GM12878 (cell line): ENCODE measurements at regions not wholly inside any gene's neighbourhood (a gene's known extent, or its start where the extent isn't known, plus 50 kb on each side); places are given as distances from the start of the nearest gene placed in this dataset.

Experiments
- ATAC-seq: fragments of 200-7000 bp; cut with Tn5 transposase; 3 replicates; pipeline ENCODE4 v1.9.1; 2020; ENCODE audit warnings: mild to moderate bottlenecking, moderate library complexity
- BruUV-seq: library from RNA; stranded (reverse); fragments of 400-500 nt; replicated peaks from 2 replicates; lab custom pipeline; 2021; lab: Mats Ljungman, UMichigan
- CTCF ChIA-PET: fragments of 300-600 bp; sonication (Branson Sonifier 250); formaldehyde crosslinking; extraction: SDS; loops from one replicate; lab custom pipeline; 2021; ENCODE audit warnings: inconsistent platforms; lab: Yijun Ruan, JAX
- POLR2A ChIA-PET: fragments of 350-600 bp; formaldehyde crosslinking; extraction: SDS; loops from one replicate; lab custom pipeline; 2021; ENCODE audit warnings: inconsistent platforms; lab: Charles Lee
- RAD21 ChIA-PET: fragments of 300-600 bp; sonication (Branson Sonifier 250); formaldehyde crosslinking; loops from one replicate; lab custom pipeline; 2023; ENCODE audit warnings: antibody characterized with exemption; ENCODE audit not compliant: unreplicated experiment; lab: Charles Lee
- SMC1A ChIA-PET: fragments of 300-600 bp; sonication (Branson Sonifier 250); formaldehyde crosslinking; loops from one replicate; lab custom pipeline; 2023; ENCODE audit not compliant: unreplicated experiment, uncharacterized antibody; lab: Charles Lee
- DNase-seq: peaks from one replicate; pipeline ENCODE4 v3.0.0-alpha.2; 2011; ENCODE audit warnings: low read depth, low spot score
- FAIRE-seq: peaks from 3 replicates; lab custom pipeline; 2011; peaks lifted over from hg19 to GRCh38; lab: Jason Lieb, UNC
- H2AFZ ChIP-seq: 2 replicates; pipeline ENCODE4 v1.6.0; 2011; ENCODE audit warnings: low read depth, low read length, control low read depth; ENCODE audit not compliant: control insufficient read depth
- H3K27ac ChIP-seq: 2 replicates; pipeline ENCODE4 v1.5.1; 2011; ENCODE audit warnings: control low read depth; ENCODE audit not compliant: control insufficient read depth, insufficient read depth
- H3K27me3 ChIP-seq, 2 experiments: replicated peaks in 1 of 2; 2 replicates each; pipeline versions ENCODE4 v1.6.0 to v1.6.1; 2011; ENCODE audit warnings: low read length in 1 of 2; ENCODE audit not compliant: control insufficient read depth in 2 of 2, insufficient read depth in 2 of 2
- H3K36me3 ChIP-seq, 2 experiments: 2 replicates each; pipeline ENCODE4 v1.5.1; 2011; ENCODE audit warnings: low read length in 1 of 2; ENCODE audit not compliant: control insufficient read depth in 2 of 2, insufficient read depth in 2 of 2
- H3K4me1 ChIP-seq: 2 replicates; pipeline ENCODE4 v1.6.1; 2011; ENCODE audit warnings: mild to moderate bottlenecking, low read length, moderate library complexity, mixed read lengths; ENCODE audit not compliant: control insufficient read depth, insufficient read depth
- H3K4me2 ChIP-seq: 2 replicates; pipeline ENCODE4 v1.6.0; 2011; ENCODE audit warnings: control low read depth; ENCODE audit not compliant: control insufficient read depth, insufficient read depth
- H3K4me3 ChIP-seq: fragments of 200-600 bp; sonication (generic); 2 replicates; pipeline ENCODE4 v1.5.1; 2016
- H3K79me2 ChIP-seq: 2 replicates; pipeline ENCODE4 v1.6.0; 2011; ENCODE audit warnings: low read length; ENCODE audit not compliant: control insufficient read depth, insufficient read depth
- H3K9ac ChIP-seq: 2 replicates; pipeline ENCODE4 v1.8.0; 2011; ENCODE audit warnings: low read length, control low read depth, mixed read lengths; ENCODE audit not compliant: control insufficient read depth, insufficient read depth
- H3K9me3 ChIP-seq: replicated peaks from 3 replicates; pipeline ENCODE4 v1.5.1; 2011; ENCODE audit warnings: mild to moderate bottlenecking, low read length; ENCODE audit not compliant: control insufficient read depth, insufficient read depth
- H4K20me1 ChIP-seq: 2 replicates; pipeline ENCODE4 v1.6.0; 2011; ENCODE audit not compliant: control insufficient read depth, insufficient read depth
- NR2F1 ChIP-seq: fragments of 450-650 bp; conservative IDR thresholded peaks from 2 replicates; pipeline ENCODE4 v1.6.1; 2017; ENCODE audit warnings: mild to moderate bottlenecking
- RFX5 ChIP-seq: IDR thresholded peaks from 2 replicates; pipeline ENCODE4 v1.6.1; 2011; ENCODE audit warnings: low read depth, low read length, improper control_type of control experiment
- SKIL ChIP-seq: fragments of 450-650 bp; IDR thresholded peaks from 2 replicates; pipeline ENCODE4 v1.6.1; 2017; ENCODE audit warnings: mild to moderate bottlenecking, low read depth, inconsistent platforms; ENCODE audit not compliant: poor library complexity, severe bottlenecking
- SUPT20H ChIP-seq: IDR thresholded peaks from 2 replicates; pipeline ENCODE4 v1.6.1; 2011; ENCODE audit warnings: low read depth, mild to moderate bottlenecking, low read length, moderate library complexity, borderline replicate concordance; ENCODE audit not compliant: control insufficient read depth
- TAF1 ChIP-seq: IDR thresholded peaks from 2 replicates; pipeline ENCODE4 v1.6.1; 2011; ENCODE audit warnings: mild to moderate bottlenecking, low read depth, low read length, borderline replicate concordance
- ZBED1 ChIP-seq: IDR thresholded peaks from 2 replicates; pipeline ENCODE4 v1.6.1; 2016; ENCODE audit warnings: borderline replicate concordance
- ZNF217 ChIP-seq: fragments of 450-650 bp; IDR thresholded peaks from 2 replicates; pipeline ENCODE4 v1.6.1; 2017; ENCODE audit warnings: antibody characterized with exemption, mild to moderate bottlenecking
- ZNF687 ChIP-seq: fragments of 450-650 bp; IDR thresholded peaks from 2 replicates; pipeline ENCODE4 v1.6.1; 2017; ENCODE audit warnings: mild to moderate bottlenecking, moderate library complexity
- WGBS: methylation state at CpG from one replicate; pipeline ENCODE4 v1.1.6; 2016; ENCODE audit warnings: low lambda C conversion rate; ENCODE audit not compliant: insufficient replicate concordance, insufficient coverage; ENCODE audit errors: missing lambda C conversion rate; 5-methylcytosine and 5-hydroxymethylcytosine counted together
- in situ Hi-C: fragments of 300-500 bp; cut with MboI; formaldehyde crosslinking; loops from 9 replicates; pipeline ENCODE4 v1.14.3; 2018; ENCODE audit warnings: mixed read lengths
- intact Hi-C: fragments of 100-400 bp; cut with micrococcal nuclease; formaldehyde crosslinking; loops from one replicate; pipeline ENCODE4 v1.14.2; 2022; ENCODE audit not compliant: unreplicated experiment
- TF ChIP-seq, protein P1 (sequence below), 3 experiments: IDR thresholded peaks in 2 of 3; conservative IDR thresholded peaks in 1 of 3; 2 replicates each; pipeline ENCODE4 v1.5.1; 2011; ENCODE audit warnings: low read depth in 3 of 3, low read length in 3 of 3, mild to moderate bottlenecking in 3 of 3, control low read depth in 2 of 3, moderate library complexity in 2 of 3, inconsistent platforms in 1 of 3, mixed read lengths in 1 of 3; ENCODE audit not compliant: control insufficient read depth in 2 of 3, insufficient read depth in 1 of 3; ENCODE audit errors: extremely low read depth in 1 of 3
- TF ChIP-seq, protein P2 (sequence below): IDR thresholded peaks from 2 replicates; pipeline ENCODE4 v1.6.1; 2012; ENCODE audit warnings: low read length, inconsistent platforms
- TF ChIP-seq, protein P3 (sequence below): fragments of 450-650 bp; IDR thresholded peaks from 2 replicates; pipeline ENCODE4 v1.6.1; 2016; ENCODE audit warnings: mild to moderate bottlenecking

GRCh38 chrX:124275182-124275894 is 57.1 kb upstream of the TEX13D start:
- Histone ChIP-seq H3K4me3 (no peak overlapping the region), H3K4me2 (no peak overlapping the region), H2AFZ (no peak overlapping the region), H3K27ac (no peak overlapping the region), H4K20me1 (no peaks in the 10 kb centered on the region), H3K4me1 (no peaks in the 10 kb centered on the region), H3K36me3 (no peaks in the 10 kb centered on the region), H3K79me2 (no peaks in the 10 kb centered on the region), H3K9ac (no peak overlapping the region), H3K27me3 (no peaks in the 10 kb centered on the region), H3K9me3 (no peaks in the 10 kb centered on the region)
- ChIA-PET CTCF (interaction anchor here (0.8 kb wide), 1 partner anchor 14 kb away, joined by 4 read pairs; no protein-coding TSS in a partner anchor), RAD21 (no interaction called here), SMC1A (interaction anchor here (1.0 kb wide), 1 partner anchor 15 kb away, joined by 4 read pairs; no protein-coding TSS in a partner anchor), POLR2A (no interaction called here)
- DNase-seq (no peak), FAIRE-seq (no peak), ATAC-seq (no peak)
- intact Hi-C loops = no loop called here
- 0% methylated on average over 2 of the region's 2 CpGs for WGBS
- in situ Hi-C loops = no loop called here
- no TSS peak for BruUV-seq
- TF ChIP-seq RFX5 (no peak), ZBED1 (no peak), ZNF217 (no peak), SKIL (no peak), ZNF687 (no peak), TAF1 (no peak), NR2F1 (no peak), SUPT20H (no peak)
- TF ChIP-seq, protein P1, sequence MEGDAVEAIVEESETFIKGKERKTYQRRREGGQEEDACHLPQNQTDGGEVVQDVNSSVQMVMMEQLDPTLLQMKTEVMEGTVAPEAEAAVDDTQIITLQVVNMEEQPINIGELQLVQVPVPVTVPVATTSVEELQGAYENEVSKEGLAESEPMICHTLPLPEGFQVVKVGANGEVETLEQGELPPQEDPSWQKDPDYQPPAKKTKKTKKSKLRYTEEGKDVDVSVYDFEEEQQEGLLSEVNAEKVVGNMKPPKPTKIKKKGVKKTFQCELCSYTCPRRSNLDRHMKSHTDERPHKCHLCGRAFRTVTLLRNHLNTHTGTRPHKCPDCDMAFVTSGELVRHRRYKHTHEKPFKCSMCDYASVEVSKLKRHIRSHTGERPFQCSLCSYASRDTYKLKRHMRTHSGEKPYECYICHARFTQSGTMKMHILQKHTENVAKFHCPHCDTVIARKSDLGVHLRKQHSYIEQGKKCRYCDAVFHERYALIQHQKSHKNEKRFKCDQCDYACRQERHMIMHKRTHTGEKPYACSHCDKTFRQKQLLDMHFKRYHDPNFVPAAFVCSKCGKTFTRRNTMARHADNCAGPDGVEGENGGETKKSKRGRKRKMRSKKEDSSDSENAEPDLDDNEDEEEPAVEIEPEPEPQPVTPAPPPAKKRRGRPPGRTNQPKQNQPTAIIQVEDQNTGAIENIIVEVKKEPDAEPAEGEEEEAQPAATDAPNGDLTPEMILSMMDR (IDR thresholded peaks at IDR 0.05 in 2 of 3, conservative IDR thresholded peaks at IDR 0.05 in 1 of 3; ENCODE audit: control insufficient read depth in 2 of 3, extremely low read depth in 1 of 3, insufficient read depth in 1 of 3, low read depth in 3 of 3, low read length in 3 of 3) = no peak
- TF ChIP-seq, protein P2, sequence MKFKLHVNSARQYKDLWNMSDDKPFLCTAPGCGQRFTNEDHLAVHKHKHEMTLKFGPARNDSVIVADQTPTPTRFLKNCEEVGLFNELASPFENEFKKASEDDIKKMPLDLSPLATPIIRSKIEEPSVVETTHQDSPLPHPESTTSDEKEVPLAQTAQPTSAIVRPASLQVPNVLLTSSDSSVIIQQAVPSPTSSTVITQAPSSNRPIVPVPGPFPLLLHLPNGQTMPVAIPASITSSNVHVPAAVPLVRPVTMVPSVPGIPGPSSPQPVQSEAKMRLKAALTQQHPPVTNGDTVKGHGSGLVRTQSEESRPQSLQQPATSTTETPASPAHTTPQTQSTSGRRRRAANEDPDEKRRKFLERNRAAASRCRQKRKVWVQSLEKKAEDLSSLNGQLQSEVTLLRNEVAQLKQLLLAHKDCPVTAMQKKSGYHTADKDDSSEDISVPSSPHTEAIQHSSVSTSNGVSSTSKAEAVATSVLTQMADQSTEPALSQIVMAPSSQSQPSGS = no peak
- TF ChIP-seq, protein P3, sequence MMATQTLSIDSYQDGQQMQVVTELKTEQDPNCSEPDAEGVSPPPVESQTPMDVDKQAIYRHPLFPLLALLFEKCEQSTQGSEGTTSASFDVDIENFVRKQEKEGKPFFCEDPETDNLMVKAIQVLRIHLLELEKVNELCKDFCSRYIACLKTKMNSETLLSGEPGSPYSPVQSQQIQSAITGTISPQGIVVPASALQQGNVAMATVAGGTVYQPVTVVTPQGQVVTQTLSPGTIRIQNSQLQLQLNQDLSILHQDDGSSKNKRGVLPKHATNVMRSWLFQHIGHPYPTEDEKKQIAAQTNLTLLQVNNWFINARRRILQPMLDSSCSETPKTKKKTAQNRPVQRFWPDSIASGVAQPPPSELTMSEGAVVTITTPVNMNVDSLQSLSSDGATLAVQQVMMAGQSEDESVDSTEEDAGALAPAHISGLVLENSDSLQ = no peak
